ENCODE measurements at regions not wholly inside any gene's neighbourhood (a gene's known extent, or its start where the extent isn't known, plus 50 kb on each side); places are given as distances from the start of the nearest gene placed in this dataset.

DNA sequence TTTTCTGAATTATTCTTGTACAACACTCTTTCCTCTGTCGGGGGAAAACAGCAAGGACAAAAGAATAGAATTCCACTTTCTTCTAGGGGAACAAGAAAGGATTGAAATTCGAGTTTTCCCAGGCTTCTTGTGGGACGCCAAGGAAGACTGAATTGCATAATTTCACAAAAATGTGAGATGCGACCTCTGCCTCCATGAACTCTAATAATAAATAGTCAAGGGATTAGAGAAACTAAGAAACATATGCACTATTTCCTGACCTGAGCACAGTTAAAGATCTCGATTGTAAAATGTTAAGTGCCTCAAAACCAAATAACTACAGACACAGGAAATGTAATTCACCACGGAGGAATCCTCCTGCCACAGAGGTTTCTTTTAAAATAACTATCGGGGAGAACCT lies 117.3 kb upstream of the MARK1 start:
- FAIRE-seq, result peak; percentile 92

DNA sequence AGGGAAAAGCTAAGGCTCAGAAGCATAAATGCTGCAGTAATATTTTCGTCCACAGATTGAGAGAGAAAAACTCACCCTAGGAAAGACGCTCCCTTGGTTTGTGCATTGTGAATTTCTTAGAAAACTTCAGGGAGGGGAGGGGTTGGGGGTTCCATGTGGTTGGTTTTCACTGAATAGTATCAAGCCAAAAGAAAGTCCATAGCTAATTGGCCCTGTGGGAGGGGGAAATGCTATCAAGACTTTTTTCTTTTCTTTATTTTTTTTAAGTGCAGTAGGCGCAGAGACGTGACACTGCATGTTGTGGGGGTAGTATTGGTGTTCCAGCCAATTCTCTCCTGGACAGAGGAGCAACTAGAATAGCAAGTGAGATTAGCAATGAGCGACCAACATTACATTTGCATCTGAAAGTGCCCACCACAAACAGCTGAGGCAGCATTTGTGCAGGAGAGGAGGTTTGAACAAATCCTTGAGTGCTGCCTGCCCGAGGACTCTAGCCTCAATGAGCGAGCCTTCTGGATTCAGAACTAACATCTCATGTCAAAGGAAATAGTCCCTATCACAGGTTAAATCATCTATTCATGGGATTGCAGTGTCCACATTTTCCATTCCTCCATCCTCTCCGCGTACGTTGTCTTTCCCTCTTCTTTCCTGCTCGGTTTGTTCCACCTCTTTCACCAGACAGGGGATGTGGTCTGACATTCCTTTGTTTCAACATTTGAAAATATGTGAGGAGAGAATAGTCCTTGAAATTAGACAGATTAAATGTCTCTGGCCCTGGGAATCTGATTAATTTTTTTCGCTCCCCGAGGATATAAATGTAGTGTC lies 118.0 kb upstream of the MARK1 start:
- FAIRE-seq, result no peak

DNA sequence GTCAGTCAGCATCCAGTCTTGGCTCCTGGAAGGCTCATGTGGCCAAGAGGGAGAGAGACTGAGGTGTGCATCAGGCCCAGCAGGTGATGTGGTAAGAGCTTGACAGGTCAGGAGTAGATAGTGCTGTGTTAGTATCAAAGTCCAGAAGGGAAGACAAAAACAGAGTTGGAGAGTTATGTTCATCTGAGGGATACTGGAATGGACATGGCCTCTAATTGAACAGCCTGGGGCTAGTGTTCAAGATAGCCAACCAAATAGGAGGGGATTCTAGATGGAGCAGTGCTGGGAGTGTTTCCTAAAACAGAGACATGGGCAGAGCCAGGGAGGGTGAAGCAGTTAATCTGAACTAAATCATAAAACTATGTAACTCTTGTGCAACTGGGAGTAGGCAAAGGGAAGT lies 120.7 kb upstream of the MARK1 start:
- no peak for FAIRE-seq

DNA sequence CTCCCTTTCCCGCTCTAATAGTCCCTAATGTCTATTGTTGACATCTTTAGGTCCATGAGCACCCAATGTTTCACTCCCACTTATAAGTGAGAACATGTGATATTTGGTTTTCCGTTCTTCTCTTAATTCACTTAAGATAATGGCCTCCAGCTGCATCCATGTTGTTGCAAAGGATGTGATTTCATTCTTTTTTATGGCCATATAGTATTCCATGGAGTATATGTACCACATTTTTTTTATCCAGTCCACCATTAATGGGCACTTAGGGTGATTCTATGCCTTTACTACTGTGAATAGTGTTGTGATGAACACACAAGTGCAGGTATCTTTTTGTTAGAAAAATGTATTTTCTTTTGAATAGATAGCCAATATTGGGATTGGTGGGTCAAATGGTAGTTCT lies 126.0 kb upstream of the RAB3GAP2 start:
- no peak for FAIRE-seq

DNA sequence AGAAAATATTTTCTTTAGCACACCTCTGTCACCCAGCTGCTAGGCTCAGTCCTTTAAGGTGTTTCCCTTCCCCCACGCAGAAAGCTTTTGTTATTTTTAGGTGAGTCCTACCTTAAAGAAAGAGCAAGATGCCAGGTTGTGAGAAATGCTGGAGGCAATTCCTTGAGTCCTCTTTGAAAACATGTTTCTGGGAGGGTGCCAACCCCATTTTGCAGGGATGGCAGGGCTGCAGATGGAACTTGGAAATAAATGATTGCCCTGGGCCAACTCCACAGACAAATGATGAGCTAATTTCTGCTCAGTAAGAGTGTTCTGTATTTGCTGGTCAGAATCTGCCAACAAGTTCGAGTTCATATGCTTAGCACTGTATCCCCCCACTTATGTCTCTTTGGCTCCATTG lies 119.2 kb upstream of the RAB3GAP2 start:
- no peak for FAIRE-seq

DNA sequence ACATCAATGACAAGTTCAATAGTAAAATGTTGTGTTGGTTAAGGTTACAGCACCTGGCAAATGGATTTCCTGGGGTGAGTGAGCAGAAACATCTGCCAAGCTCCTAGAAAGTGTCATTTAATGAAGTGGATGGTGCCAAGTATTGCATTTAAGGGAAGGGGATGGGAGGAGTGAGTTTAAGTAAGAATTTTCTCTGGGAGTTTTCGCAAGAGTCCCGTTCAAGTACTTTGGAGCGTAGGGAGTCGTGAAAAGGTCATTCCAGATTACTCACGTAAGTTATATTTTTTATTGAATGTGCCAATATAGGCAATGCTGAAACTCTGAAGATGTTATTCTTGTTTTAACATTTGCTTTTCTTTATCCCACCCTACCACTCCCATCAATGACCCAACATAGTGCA lies 117.4 kb upstream of the RAB3GAP2 start:
- FAIRE-seq, result no peak

- no peak for FAIRE-seq
Observed at GRCh38 chr1:220386494-220387195, 114.4 kb upstream of the RAB3GAP2 start.

- no peak for FAIRE-seq
Observed at GRCh38 chr1:220385158-220385557, 112.9 kb upstream of the RAB3GAP2 start.

GRCh38 chr1:220382994-220383393 lies 110.7 kb upstream of the RAB3GAP2 start:
- FAIRE-seq, result no peak

GRCh38 chr1:220380885-220381284 lies 108.6 kb upstream of the RAB3GAP2 start:
- FAIRE-seq, result no peak

- FAIRE-seq, result no peak
Observed at GRCh38 chr1:220378571-220379302, 106.5 kb upstream of the RAB3GAP2 start.

- FAIRE-seq, result no peak
Observed at GRCh38 chr1:220375715-220376114, 103.5 kb upstream of the RAB3GAP2 start.

DNA sequence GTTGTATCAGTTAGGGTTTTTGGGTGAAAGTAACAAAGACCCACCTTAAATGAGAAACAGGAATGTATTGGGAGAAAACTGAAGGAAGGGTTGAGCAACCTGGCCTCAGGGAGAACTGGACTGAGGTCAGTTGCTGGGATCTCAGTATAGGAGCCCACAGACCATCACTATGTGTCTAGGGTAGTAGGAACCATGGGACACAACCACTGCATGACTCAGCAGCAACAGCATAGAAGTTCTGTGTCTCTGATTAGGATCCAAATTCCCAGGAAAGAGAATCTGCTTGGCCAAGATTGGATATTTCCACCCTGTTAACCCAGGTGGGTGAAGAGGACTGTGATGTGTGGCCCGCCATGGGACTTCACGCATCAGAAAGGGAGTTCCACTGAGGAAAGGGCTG lies 102.2 kb upstream of the RAB3GAP2 start:
- no peak for FAIRE-seq

- FAIRE-seq, result no peak
Observed at GRCh38 chr1:220372451-220372850, 100.2 kb upstream of the RAB3GAP2 start.

GRCh38 chr1:220371324-220371723 lies 99.1 kb upstream of the RAB3GAP2 start:
- no peak for FAIRE-seq

DNA sequence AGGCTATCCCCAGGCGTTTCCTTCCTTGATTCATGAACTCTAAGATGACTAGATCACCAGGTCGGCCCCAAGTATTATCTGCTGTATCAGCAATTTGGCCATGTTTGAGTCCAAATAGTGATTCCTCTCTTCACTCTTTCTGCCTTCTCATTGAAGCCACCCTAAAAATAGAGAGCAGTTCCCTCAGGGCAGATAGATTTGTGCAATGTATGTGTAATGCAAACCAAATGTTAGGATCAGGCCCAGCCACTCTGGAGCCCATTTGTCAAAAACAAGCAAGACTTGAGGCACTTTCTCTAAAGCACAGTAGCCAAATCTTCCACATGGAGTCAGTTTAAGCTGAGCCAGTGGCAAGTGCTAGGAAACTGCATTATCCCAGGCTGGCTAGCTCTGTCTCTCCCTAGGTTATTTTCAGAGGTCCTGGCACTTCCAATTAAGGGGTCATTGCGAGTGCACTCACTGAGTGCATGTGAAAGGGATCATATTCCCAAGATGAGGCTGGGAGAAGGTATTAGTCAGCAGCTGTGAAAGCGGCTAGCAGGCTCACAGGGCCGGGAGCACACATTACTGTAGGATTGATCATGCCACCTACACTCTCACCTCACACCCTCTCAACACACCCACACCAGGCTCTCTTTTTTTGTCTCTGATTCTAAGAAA lies 97.9 kb upstream of the RAB3GAP2 start:
- FAIRE-seq, result no peak

- FAIRE-seq, result no peak
Observed at GRCh38 chr1:220369511-220369910, 97.3 kb upstream of the RAB3GAP2 start.

- FAIRE-seq, result no peak
Observed at GRCh38 chr1:220368352-220369265, 96.4 kb upstream of the RAB3GAP2 start.

DNA sequence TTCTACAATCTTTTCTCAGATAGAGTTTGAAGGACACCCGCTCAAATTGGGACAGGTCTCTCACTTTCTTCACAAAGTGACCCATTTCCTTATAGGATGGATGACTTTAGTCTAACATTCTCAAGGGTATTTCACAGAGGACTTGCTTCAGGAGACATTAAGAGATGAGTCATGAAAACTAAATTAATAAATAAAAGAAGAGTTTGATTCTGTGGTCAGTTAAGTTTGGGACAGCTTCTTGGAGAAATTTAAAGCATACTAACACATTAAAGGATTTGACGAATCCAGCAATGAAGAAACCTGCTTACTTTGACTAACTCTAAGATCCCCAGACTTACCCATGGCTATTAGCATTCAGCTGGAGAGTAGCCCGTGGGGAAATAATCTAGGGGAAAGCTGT lies 95.6 kb upstream of the RAB3GAP2 start:
- no peak for FAIRE-seq

DNA sequence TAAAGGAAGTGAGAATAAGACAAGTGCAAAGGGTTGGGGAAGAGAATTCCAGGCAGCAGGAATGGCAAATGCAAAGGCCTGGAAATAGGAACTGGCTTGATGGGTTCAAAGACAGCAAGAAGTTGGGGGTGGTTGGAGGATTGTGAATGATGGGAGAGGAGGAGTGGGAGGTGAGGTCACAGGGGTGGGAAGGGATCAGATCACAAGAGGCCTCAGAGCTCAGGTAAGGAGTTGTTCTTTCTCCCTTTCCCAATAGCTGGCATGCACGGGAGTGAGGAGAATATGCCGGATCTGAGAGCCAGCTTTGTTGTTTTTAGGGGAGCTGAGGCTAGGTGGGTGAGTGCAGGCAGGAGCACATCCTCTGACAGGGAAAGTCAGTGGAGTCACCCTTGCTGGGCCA lies 94.0 kb upstream of the RAB3GAP2 start:
- no peak for FAIRE-seq

GRCh38 chr1:220363196-220363837 lies 91.1 kb upstream of the RAB3GAP2 start:
- no peak for FAIRE-seq
